ENCODE measurements at regions not wholly inside any gene's neighbourhood (a gene's known extent, or its start where the extent isn't known, plus 50 kb on each side); places are given as distances from the start of the nearest gene placed in this dataset.

GRCh38 chr18:9017167-9017904, 85.2 kb upstream of the NDUFV2 start (continued):
- TF ChIP-seq ZNF707 (CRISPR knock-in tag; conservative IDR thresholded peaks at IDR 0.05) (no peak), ZNF384 (IDR thresholded peaks at IDR 0.05; ENCODE audit: low read depth, low read length) (peak; percentile 73), PKNOX1 (IDR thresholded peaks at IDR 0.05) (peak; percentile 97), JUN (IDR thresholded peaks at IDR 0.05; ENCODE audit: borderline replicate concordance, low read depth, low read length) (peak; percentile 95), JUN (CRISPR knock-in tag; IDR thresholded peaks at IDR 0.05; ENCODE audit: borderline replicate concordance) (peak; percentile 14; the same call in 1 of the 2 replicates), RBM14 (IDR thresholded peaks at IDR 0.05; ENCODE audit: borderline replicate concordance, insufficient read depth, low read depth, low read length) (no peak), STAT5A (IDR thresholded peaks at IDR 0.05; ENCODE audit: borderline replicate concordance, low read length) (0 out of 2 replicates have a peak, but pooled peaks have one; percentile 6), U2AF1 (optimal IDR thresholded peaks at IDR 0.05; ENCODE audit: low read depth, low read length) (no peak), MITF (IDR thresholded peaks at IDR 0.05) (0 out of 2 replicates have a peak, but pooled peaks have one; percentile 68), CHD4 (IDR thresholded peaks at IDR 0.05; ENCODE audit: insufficient read depth, insufficient replicate concordance, low read depth, low read length, poor library complexity, severe bottlenecking) (peak; percentile 59), CREB3 (tag; conservative IDR thresholded peaks at IDR 0.05; ENCODE audit: low read depth) (peak; percentile 87), CBX5 (IDR thresholded peaks at IDR 0.05; ENCODE audit: borderline replicate concordance, low read depth) (peak; percentile 82; the same call in 1 of the 2 replicates), TOE1 (IDR thresholded peaks at IDR 0.05; ENCODE audit: borderline replicate concordance) (no peak), TOE1 (CRISPR knock-in tag; IDR thresholded peaks at IDR 0.05; ENCODE audit: borderline replicate concordance, low read depth) (no peak), MAFK (IDR thresholded peaks at IDR 0.05; ENCODE audit: low read length) (peak; percentile 92), ZBTB2 (IDR thresholded peaks at IDR 0.05) (no peak; the same call in 1 of the 2 replicates), FOXJ2 (tag; IDR thresholded peaks at IDR 0.05) (no peak), ZNF699 (CRISPR knock-in tag; IDR thresholded peaks at IDR 0.05; ENCODE audit: insufficient replicate concordance) (peak; percentile 50), RAD21 (CRISPR knock-in tag; conservative IDR thresholded peaks at IDR 0.05 in 1 of 2, IDR thresholded peaks at IDR 0.05 in 1 of 2) (peak in 1 of 2 experiments; percentile 36; a peak in 3 of 4 replicates), PML (IDR thresholded peaks at IDR 0.05; ENCODE audit: low read length) (peak; percentile 39; the same call in 1 of the 2 replicates), ZNF146 (CRISPR knock-in tag; IDR thresholded peaks at IDR 0.05; ENCODE audit: unreplicated experiment) (no peak), EP300 (IDR thresholded peaks at IDR 0.05; ENCODE audit: low read length) (peak; percentile 75), FOXA1 (IDR thresholded peaks at IDR 0.05; ENCODE audit: borderline replicate concordance) (no peak)

Measured in K562 (cell line).